Choroid plexus epithelial cell (primary cell): ENCODE measurements at regions not wholly inside any gene's neighbourhood (a gene's known extent, or its start where the extent isn't known, plus 50 kb on each side); places are given as distances from the start of the nearest gene placed in this dataset.

ENCODE experiments used
- DNase-seq: peaks from one replicate; pipeline ENCODE4 v3.0.0-alpha.2; 2010; ENCODE audit warnings: low read depth
- H3K4me3 ChIP-seq: 2 replicates; pipeline ENCODE4 v1.5.1; 2011; ENCODE audit warnings: low read depth, mild to moderate bottlenecking, control low read depth, low read length, moderate library complexity
- TF ChIP-seq, protein P1 (sequence below): conservative IDR thresholded peaks from 2 replicates; pipeline ENCODE4 v1.5.1; 2011; ENCODE audit warnings: low read depth, mild to moderate bottlenecking, control low read depth, inconsistent platforms, low read length, moderate library complexity

DNA sequence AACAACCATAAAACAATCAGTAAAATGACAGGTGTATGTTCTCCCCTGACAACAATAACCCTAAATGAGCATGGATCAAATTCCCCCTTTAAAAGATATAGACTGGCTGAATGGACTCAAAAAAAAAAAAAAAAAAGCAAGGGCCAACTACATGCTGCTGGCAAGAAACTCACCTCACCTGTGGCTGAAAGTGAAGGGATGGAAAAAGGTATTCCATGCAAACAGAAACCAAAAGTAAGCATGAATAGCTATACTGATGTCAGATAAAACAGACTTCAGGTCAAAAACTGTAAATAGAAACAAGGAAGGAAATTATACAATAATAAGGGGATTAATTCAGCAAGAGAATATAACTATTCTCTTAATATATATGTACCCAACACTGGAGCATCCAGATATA lies 54.2 kb upstream of the SSBP2 start:
- no peak overlapping the region for H3K4me3 ChIP-seq
- TF ChIP-seq, protein P1, sequence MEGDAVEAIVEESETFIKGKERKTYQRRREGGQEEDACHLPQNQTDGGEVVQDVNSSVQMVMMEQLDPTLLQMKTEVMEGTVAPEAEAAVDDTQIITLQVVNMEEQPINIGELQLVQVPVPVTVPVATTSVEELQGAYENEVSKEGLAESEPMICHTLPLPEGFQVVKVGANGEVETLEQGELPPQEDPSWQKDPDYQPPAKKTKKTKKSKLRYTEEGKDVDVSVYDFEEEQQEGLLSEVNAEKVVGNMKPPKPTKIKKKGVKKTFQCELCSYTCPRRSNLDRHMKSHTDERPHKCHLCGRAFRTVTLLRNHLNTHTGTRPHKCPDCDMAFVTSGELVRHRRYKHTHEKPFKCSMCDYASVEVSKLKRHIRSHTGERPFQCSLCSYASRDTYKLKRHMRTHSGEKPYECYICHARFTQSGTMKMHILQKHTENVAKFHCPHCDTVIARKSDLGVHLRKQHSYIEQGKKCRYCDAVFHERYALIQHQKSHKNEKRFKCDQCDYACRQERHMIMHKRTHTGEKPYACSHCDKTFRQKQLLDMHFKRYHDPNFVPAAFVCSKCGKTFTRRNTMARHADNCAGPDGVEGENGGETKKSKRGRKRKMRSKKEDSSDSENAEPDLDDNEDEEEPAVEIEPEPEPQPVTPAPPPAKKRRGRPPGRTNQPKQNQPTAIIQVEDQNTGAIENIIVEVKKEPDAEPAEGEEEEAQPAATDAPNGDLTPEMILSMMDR = no peak
- DNase-seq = no peak

DNA sequence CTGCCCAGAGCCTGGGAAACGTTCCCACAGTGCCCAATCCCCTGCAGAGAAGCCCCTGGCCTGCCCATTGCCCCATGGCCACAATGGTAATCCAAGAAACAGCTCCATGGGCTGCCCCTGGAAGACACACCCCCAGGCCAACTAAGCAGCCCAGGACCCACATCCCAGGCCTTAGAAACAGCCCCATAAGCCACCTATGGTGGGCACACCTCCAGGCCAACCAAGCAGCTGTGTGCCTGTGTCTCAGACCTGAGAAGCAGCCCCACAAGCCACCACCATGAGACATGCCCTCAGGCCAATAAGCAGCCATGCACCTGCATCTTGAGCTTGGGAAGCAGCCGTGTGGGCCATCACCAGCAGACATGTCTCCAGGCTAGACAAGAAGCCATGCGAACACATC lies 52.9 kb upstream of the SSBP2 start:
- H3K4me3 ChIP-seq = no peak overlapping the region
- TF ChIP-seq, protein P1 = no peak

DNA sequence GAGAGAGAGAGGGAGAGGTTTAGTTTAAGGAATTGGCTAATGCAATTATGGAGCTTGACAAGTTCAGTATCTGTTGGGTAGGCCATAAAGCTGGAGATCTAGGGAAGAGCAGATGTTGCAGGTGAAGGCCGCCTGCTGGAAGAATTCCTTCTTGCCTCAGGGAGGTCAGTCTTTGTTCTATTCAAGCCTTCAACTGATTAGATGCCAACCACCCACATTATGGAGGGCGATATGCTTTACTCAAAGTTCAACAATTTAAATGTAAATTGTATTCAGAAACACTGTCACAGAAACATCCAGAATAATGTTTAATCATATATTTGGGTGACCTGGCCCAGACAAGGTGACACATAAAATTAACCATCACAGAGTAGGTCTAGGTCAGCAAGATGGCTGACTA lies 51.7 kb upstream of the SSBP2 start:
- H3K4me3 ChIP-seq = no peak overlapping the region
- DNase-seq = no peak
- TF ChIP-seq, protein P1 = no peak

More for the DNA sequence above, 52.9 kb upstream of the SSBP2 start:
- DNase-seq = no peak

DNA sequence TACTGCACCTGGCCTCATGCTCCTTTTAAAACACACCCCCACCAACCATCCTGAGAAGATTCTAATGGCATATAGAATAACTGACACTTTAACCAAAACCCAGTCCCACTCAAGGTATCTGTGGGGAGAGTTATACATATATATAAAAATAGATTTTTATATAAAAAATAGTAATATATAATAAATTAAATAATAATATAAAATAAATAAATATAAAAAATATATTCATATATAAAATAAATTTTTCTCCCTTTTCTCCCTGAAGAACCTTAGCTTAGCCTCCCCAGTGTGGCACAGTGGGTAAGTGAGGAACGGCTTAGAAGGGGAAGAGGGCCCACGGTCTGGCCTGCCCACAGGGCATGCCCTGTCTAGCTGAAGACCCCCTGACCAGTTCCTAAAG lies 51.1 kb upstream of the SSBP2 start:
- no peak overlapping the region for H3K4me3 ChIP-seq
- no peak for DNase-seq
- TF ChIP-seq, protein P1 = no peak

DNA sequence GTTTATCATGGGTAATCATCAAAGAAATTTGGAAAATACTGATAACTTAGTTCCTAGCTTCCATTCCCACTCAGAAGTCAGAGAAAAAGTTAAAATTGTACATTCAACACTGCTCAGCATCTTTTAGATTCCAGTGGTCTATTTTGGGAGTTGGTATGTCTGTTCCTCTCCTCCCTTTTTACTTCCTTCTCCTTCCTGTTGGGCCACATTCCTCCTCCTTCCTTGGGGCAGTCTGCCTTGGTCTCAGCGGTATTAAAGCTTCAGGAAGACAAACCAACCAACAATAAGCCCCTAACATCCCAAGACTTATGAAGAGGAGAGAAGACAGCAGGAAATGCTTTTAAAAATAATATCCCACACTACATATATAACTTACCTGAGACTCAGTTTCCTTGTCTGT lies 49.9 kb upstream of the SSBP2 start:
- TF ChIP-seq, protein P1 = no peak
- H3K4me3 ChIP-seq = no peak overlapping the region
- DNase-seq = no peak
